Mesenchymal stem cell (in vitro differentiated cells and primary cell): ENCODE measurements at regions not wholly inside any gene's neighbourhood (a gene's known extent, or its start where the extent isn't known, plus 50 kb on each side); places are given as distances from the start of the nearest gene placed in this dataset.

Experiments
- DNase-seq: peaks from one replicate; pipeline ENCODE4 v3.0.0-alpha.2; 2013
- H2AFZ ChIP-seq: one replicate; pipeline ENCODE4 v1.6.1; 2013; ENCODE audit warnings: low read depth, mild to moderate bottlenecking, control low read depth, inconsistent platforms, low read length, moderate library complexity
- H2AK5ac ChIP-seq: 2 replicates; pipeline ENCODE4 v1.6.1; 2013; ENCODE audit warnings: low read length, moderate library complexity, mild to moderate bottlenecking, inconsistent platforms; ENCODE audit not compliant: severe bottlenecking
- H2BK120ac ChIP-seq: one replicate; pipeline ENCODE4 v1.6.1; 2013; ENCODE audit warnings: low read depth, mild to moderate bottlenecking, inconsistent platforms, low read length, moderate library complexity
- H2BK12ac ChIP-seq, 2 experiments: one replicate each; pipeline ENCODE4 v1.6.1; 2013; ENCODE audit warnings: inconsistent platforms in 2 of 2, low read length in 2 of 2, mild to moderate bottlenecking in 2 of 2, moderate library complexity in 2 of 2, control low read depth in 1 of 2
- H2BK15ac ChIP-seq: one replicate; pipeline ENCODE4 v1.6.1; 2013; ENCODE audit warnings: mild to moderate bottlenecking, low read depth, inconsistent platforms; ENCODE audit not compliant: poor library complexity, severe bottlenecking
- H2BK5ac ChIP-seq: 2 replicates; pipeline ENCODE4 v1.6.1; 2013; ENCODE audit warnings: low read depth, mild to moderate bottlenecking, low read length, control low read depth, inconsistent platforms; ENCODE audit not compliant: poor library complexity, severe bottlenecking
- H3K14ac ChIP-seq, 2 experiments: one replicate each; pipeline ENCODE4 v1.6.1; 2013; ENCODE audit warnings: inconsistent platforms in 2 of 2, low read length in 2 of 2, control low read depth in 1 of 2, mild to moderate bottlenecking in 1 of 2, moderate library complexity in 1 of 2
- H3K18ac ChIP-seq, 2 experiments: one replicate each; pipeline ENCODE4 v1.6.1; 2013; ENCODE audit warnings: inconsistent platforms in 2 of 2, low read length in 2 of 2, control low read depth in 1 of 2, low read depth in 1 of 2, mild to moderate bottlenecking in 1 of 2
- H3K23ac ChIP-seq, 2 experiments: one replicate each; pipeline ENCODE4 v1.6.1; 2013; ENCODE audit warnings: inconsistent platforms in 2 of 2, low read length in 2 of 2, mild to moderate bottlenecking in 2 of 2, moderate library complexity in 2 of 2, control low read depth in 1 of 2
- H3K27ac ChIP-seq: 2 replicates; pipeline ENCODE4 v1.5.1; 2013; ENCODE audit warnings: mild to moderate bottlenecking, moderate library complexity, low read length, control low read depth, inconsistent platforms; ENCODE audit not compliant: poor library complexity, severe bottlenecking
- H3K27me3 ChIP-seq, 2 experiments: 2 replicates each; pipeline versions ENCODE4 v1.6.1 to v1.7.0; 2013; ENCODE audit warnings: low read length in 2 of 2, mild to moderate bottlenecking in 2 of 2, moderate library complexity in 2 of 2, control low read depth in 1 of 2, inconsistent platforms in 1 of 2; ENCODE audit not compliant: control insufficient read depth in 1 of 2, insufficient read depth in 1 of 2
- H3K36me3 ChIP-seq, 2 experiments: 2 replicates each; pipeline versions ENCODE4 v1.6.1 to v1.7.0; 2013; ENCODE audit warnings: low read length in 2 of 2, control low read depth in 1 of 2, inconsistent platforms in 1 of 2, low read depth in 1 of 2, mild to moderate bottlenecking in 1 of 2; ENCODE audit not compliant: insufficient read depth in 2 of 2, control insufficient read depth in 1 of 2
- H3K4ac ChIP-seq, 2 experiments: one replicate each; pipeline ENCODE4 v1.6.1; 2013; ENCODE audit warnings: inconsistent platforms in 2 of 2, low read length in 2 of 2, mild to moderate bottlenecking in 2 of 2, moderate library complexity in 2 of 2, control low read depth in 1 of 2, low read depth in 1 of 2
- H3K4me1 ChIP-seq: 2 replicates; pipeline ENCODE4 v1.6.1; 2013; ENCODE audit warnings: low read depth, low read length, control low read depth; ENCODE audit not compliant: control insufficient read depth, insufficient read depth
- H3K4me2 ChIP-seq: 2 replicates; pipeline ENCODE4 v1.6.1; 2013; ENCODE audit warnings: low read length, mild to moderate bottlenecking, inconsistent platforms; ENCODE audit not compliant: poor library complexity, severe bottlenecking
- H3K4me3 ChIP-seq, 2 experiments: 2 replicates each; pipeline versions ENCODE4 v1.5.1 to v1.7.0; 2013; ENCODE audit warnings: low read length in 2 of 2, mild to moderate bottlenecking in 2 of 2, control low read depth in 1 of 2, low read depth in 1 of 2; ENCODE audit not compliant: insufficient read depth in 1 of 2
- H3K79me1 ChIP-seq: replicated peaks from 2 replicates; pipeline ENCODE4 v1.6.1; 2013; ENCODE audit warnings: mild to moderate bottlenecking, control low read depth, low read length, inconsistent platforms; ENCODE audit not compliant: poor library complexity, severe bottlenecking
- H3K9ac ChIP-seq: 2 replicates; pipeline ENCODE4 v1.7.0; 2013; ENCODE audit warnings: mild to moderate bottlenecking, low read length, moderate library complexity
- H3K9me3 ChIP-seq: 2 replicates; pipeline ENCODE4 v1.7.0; 2013; ENCODE audit warnings: mild to moderate bottlenecking, low read length; ENCODE audit not compliant: control insufficient read depth
- H4K8ac ChIP-seq: one replicate; pipeline ENCODE4 v1.6.1; 2013; ENCODE audit warnings: inconsistent platforms, mild to moderate bottlenecking, low read length, moderate library complexity
- H4K91ac ChIP-seq: one replicate; pipeline ENCODE4 v1.6.1; 2013; ENCODE audit warnings: mild to moderate bottlenecking, low read length, inconsistent platforms
- WGBS: methylation state at CpG from one replicate; pipeline ENCODE4 v1.1.7; 2013; ENCODE audit warnings: mixed read lengths; 5-methylcytosine and 5-hydroxymethylcytosine counted together

GRCh38 chr11:92627615-92628256 is 341.7 kb upstream of the MTNR1B start:
- WGBS = 72% methylated on average over 5 of the region's 7 CpGs
- peak overlapping the region; percentile 27 for H3K27ac ChIP-seq
- no peak overlapping the region for H3K9ac ChIP-seq
- no peak overlapping the region for H3K4ac ChIP-seq
- H3K9me3 ChIP-seq = no peaks in the 10 kb centered on the region
- no peak overlapping the region for H3K4me2 ChIP-seq
- DNase-seq = no peak
- H3K79me1 ChIP-seq = no peaks in the 10 kb centered on the region
- H2AFZ ChIP-seq = no peak overlapping the region
- H3K14ac ChIP-seq = no peak overlapping the region
- no peak overlapping the region for H2BK5ac ChIP-seq
- no peak overlapping the region for H3K4me3 ChIP-seq
- H2AK5ac ChIP-seq = no peak overlapping the region
- no peak overlapping the region for H2BK12ac ChIP-seq
- H3K18ac ChIP-seq = no peak overlapping the region
- H2BK120ac ChIP-seq = no peak overlapping the region
- H4K8ac ChIP-seq = no peak overlapping the region
- H3K36me3 ChIP-seq = no peaks in the 10 kb centered on the region
- no peaks in the 10 kb centered on the region for H3K27me3 ChIP-seq
- no peak overlapping the region for H2BK15ac ChIP-seq
- no peak overlapping the region for H4K91ac ChIP-seq
- H3K23ac ChIP-seq = no peak overlapping the region
- H3K4me1 ChIP-seq = peaks cover 3% of the 10 kb centered on the region

DNA sequence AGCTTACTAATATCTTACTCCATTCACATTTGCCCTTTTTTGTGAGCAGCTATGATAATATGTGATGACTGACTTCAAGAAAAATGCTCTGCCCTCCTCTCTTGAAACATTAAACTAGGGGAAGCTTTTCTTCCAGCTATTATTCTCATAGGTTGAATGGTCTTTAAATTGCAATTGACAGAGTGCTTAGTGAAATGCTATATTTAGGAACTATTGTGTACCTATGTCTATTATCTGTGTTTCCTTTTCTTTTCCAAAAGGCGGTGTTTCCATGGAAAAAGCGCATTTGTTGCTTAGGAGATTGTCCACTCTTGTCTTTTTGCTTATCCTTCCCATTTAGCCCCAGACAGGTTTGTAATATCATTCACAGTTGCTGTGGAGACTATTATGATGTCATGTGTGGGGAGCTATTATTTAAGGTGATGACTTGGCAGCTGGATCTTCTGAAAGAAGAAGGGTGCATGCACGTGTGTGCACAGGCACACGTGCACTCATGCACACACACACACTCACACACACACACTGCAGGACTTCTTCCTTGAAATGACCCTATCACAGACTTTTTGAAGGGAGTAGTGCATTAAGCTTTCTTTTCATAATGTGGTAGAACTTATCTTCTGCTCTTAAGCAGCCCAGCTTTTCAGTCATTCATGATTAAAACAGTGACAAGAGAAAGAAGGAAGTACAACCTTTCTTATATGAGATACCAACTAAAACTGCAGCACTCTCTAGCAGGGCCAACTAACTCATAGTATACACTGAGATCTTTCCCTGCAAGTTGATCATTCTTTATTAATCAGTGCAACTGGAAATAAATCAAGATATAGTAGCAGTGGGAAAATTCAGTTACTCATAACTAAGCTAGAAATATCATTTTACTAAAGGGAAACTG is 340.8 kb upstream of the MTNR1B start:
- H2BK120ac ChIP-seq = no peak overlapping the region
- H3K14ac ChIP-seq = no peak overlapping the region
- WGBS = 68% methylated on average over 2 of the region's 4 CpGs

GRCh38 chr11:92632495-92632894 is 337.0 kb upstream of the MTNR1B start:
- Histone ChIP-seq H3K4me2 (no peak overlapping the region), H2BK5ac (no peak overlapping the region), H3K9ac (no peak overlapping the region), H3K79me1 (no peaks in the 10 kb centered on the region), H3K27me3 (peaks cover 0 to 4% of the 10 kb centered on the region in 2 experiments), H2BK12ac (no peak overlapping the region), H3K9me3 (no peaks in the 10 kb centered on the region), H3K14ac (no peak overlapping the region), H3K27ac (no peak overlapping the region), H2AK5ac (no peak overlapping the region), H2BK15ac (no peak overlapping the region), H3K4ac (no peak overlapping the region), H4K8ac (no peak overlapping the region), H3K23ac (no peak overlapping the region), H3K18ac (no peak overlapping the region), H3K36me3 (no peaks in the 10 kb centered on the region), H2BK120ac (no peak overlapping the region), H4K91ac (no peak overlapping the region), H3K4me1 (peaks cover 3% of the 10 kb centered on the region), H2AFZ (no peak overlapping the region), H3K4me3 (no peak overlapping the region)
- 71% methylated on average over 3 of the region's 3 CpGs for WGBS
- no peak for DNase-seq

More for the DNA sequence above, 340.8 kb upstream of the MTNR1B start:
- H2AK5ac ChIP-seq = no peak overlapping the region
- no peak overlapping the region for H3K4me2 ChIP-seq
- no peak overlapping the region for H3K9ac ChIP-seq
- no peak overlapping the region for H3K18ac ChIP-seq
- peaks cover 3% of the 10 kb centered on the region for H3K4me1 ChIP-seq
- no peaks in the 10 kb centered on the region for H3K9me3 ChIP-seq
- H2BK5ac ChIP-seq = no peak overlapping the region
- no peaks in the 10 kb centered on the region for H3K79me1 ChIP-seq
- H2AFZ ChIP-seq = no peak overlapping the region
- no peak overlapping the region for H2BK15ac ChIP-seq
- no peak overlapping the region for H3K4ac ChIP-seq
- H3K36me3 ChIP-seq = no peaks in the 10 kb centered on the region
- DNase-seq = no peak
- H3K27me3 ChIP-seq = no peaks in the 10 kb centered on the region
- no peak overlapping the region for H3K4me3 ChIP-seq
- H3K23ac ChIP-seq = no peak overlapping the region
- no peak overlapping the region for H4K91ac ChIP-seq
- peak overlapping the region; percentile 1 for H3K27ac ChIP-seq
- no peak overlapping the region for H2BK12ac ChIP-seq
- H4K8ac ChIP-seq = no peak overlapping the region

DNA sequence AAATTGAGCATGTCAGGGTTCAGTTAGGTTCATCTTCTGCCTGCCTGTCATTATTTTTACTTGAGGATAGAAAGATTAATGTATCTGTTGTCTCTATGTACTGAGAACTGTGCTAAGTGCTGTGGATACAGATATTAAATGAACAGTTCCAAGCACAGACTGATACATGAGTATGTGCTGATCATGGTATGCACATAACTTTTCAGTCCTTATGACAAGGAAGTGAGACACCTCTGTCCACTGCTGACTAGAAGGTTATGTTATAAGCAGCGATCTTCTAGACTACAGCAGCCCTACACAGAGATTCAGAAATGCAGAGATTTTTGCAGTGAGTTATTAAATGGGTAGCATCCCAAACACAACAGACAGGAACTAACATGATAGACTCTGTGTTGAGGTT is 335.6 kb upstream of the MTNR1B start:
- Histone ChIP-seq H3K36me3 (no peaks in the 10 kb centered on the region), H3K9me3 (no peaks in the 10 kb centered on the region), H3K9ac (no peak overlapping the region), H3K4me1 (no peaks in the 10 kb centered on the region), H3K18ac (no peak overlapping the region), H3K79me1 (no peaks in the 10 kb centered on the region), H2BK5ac (no peak overlapping the region), H4K8ac (no peak overlapping the region), H3K4me2 (no peak overlapping the region), H2AFZ (no peak overlapping the region), H3K14ac (no peak overlapping the region), H2BK15ac (no peak overlapping the region), H3K4ac (no peak overlapping the region), H2BK12ac (no peak overlapping the region), H3K23ac (no peak overlapping the region), H3K27me3 (peaks cover 0 to 4% of the 10 kb centered on the region in 2 experiments), H3K4me3 (no peak overlapping the region), H3K27ac (no peak overlapping the region), H2BK120ac (no peak overlapping the region), H2AK5ac (no peak overlapping the region), H4K91ac (no peak overlapping the region)
- DNase-seq = no peak
- WGBS = 67% methylated on average over 1 of the region's 1 CpG
